GM12878 (cell line): ENCODE measurements at regions not wholly inside any gene's neighbourhood (a gene's known extent, or its start where the extent isn't known, plus 50 kb on each side); places are given as distances from the start of the nearest gene placed in this dataset.

Source experiments
- ATAC-seq: fragments of 200-7000 bp; cut with Tn5 transposase; 3 replicates; pipeline ENCODE4 v1.9.1; 2020; ENCODE audit warnings: mild to moderate bottlenecking, moderate library complexity
- BruUV-seq: library from RNA; stranded (reverse); fragments of 400-500 nt; replicated peaks from 2 replicates; lab custom pipeline; 2021; lab: Mats Ljungman, UMichigan
- CTCF ChIA-PET: fragments of 300-600 bp; sonication (Branson Sonifier 250); formaldehyde crosslinking; extraction: SDS; loops from one replicate; lab custom pipeline; 2021; ENCODE audit warnings: inconsistent platforms; lab: Yijun Ruan, JAX
- POLR2A ChIA-PET: fragments of 350-600 bp; formaldehyde crosslinking; extraction: SDS; loops from one replicate; lab custom pipeline; 2021; ENCODE audit warnings: inconsistent platforms; lab: Charles Lee
- RAD21 ChIA-PET: fragments of 300-600 bp; sonication (Branson Sonifier 250); formaldehyde crosslinking; loops from one replicate; lab custom pipeline; 2023; ENCODE audit warnings: antibody characterized with exemption; ENCODE audit not compliant: unreplicated experiment; lab: Charles Lee
- SMC1A ChIA-PET: fragments of 300-600 bp; sonication (Branson Sonifier 250); formaldehyde crosslinking; loops from one replicate; lab custom pipeline; 2023; ENCODE audit not compliant: unreplicated experiment, uncharacterized antibody; lab: Charles Lee
- DNase-seq: peaks from one replicate; pipeline ENCODE4 v3.0.0-alpha.2; 2011; ENCODE audit warnings: low read depth, low spot score
- FAIRE-seq: peaks from 3 replicates; lab custom pipeline; 2011; peaks lifted over from hg19 to GRCh38; lab: Jason Lieb, UNC
- H2AFZ ChIP-seq: 2 replicates; pipeline ENCODE4 v1.6.0; 2011; ENCODE audit warnings: low read depth, low read length, control low read depth; ENCODE audit not compliant: control insufficient read depth
- H3K27ac ChIP-seq: 2 replicates; pipeline ENCODE4 v1.5.1; 2011; ENCODE audit warnings: control low read depth; ENCODE audit not compliant: control insufficient read depth, insufficient read depth
- H3K27me3 ChIP-seq, 2 experiments: replicated peaks in 1 of 2; 2 replicates each; pipeline versions ENCODE4 v1.6.0 to v1.6.1; 2011; ENCODE audit warnings: low read length in 1 of 2; ENCODE audit not compliant: control insufficient read depth in 2 of 2, insufficient read depth in 2 of 2
- H3K36me3 ChIP-seq, 2 experiments: 2 replicates each; pipeline ENCODE4 v1.5.1; 2011; ENCODE audit warnings: low read length in 1 of 2; ENCODE audit not compliant: control insufficient read depth in 2 of 2, insufficient read depth in 2 of 2
- H3K4me1 ChIP-seq: 2 replicates; pipeline ENCODE4 v1.6.1; 2011; ENCODE audit warnings: mild to moderate bottlenecking, low read length, moderate library complexity, mixed read lengths; ENCODE audit not compliant: control insufficient read depth, insufficient read depth
- H3K4me2 ChIP-seq: 2 replicates; pipeline ENCODE4 v1.6.0; 2011; ENCODE audit warnings: control low read depth; ENCODE audit not compliant: control insufficient read depth, insufficient read depth
- H3K4me3 ChIP-seq: fragments of 200-600 bp; sonication (generic); 2 replicates; pipeline ENCODE4 v1.5.1; 2016
- H3K79me2 ChIP-seq: 2 replicates; pipeline ENCODE4 v1.6.0; 2011; ENCODE audit warnings: low read length; ENCODE audit not compliant: control insufficient read depth, insufficient read depth
- H3K9ac ChIP-seq: 2 replicates; pipeline ENCODE4 v1.8.0; 2011; ENCODE audit warnings: low read length, control low read depth, mixed read lengths; ENCODE audit not compliant: control insufficient read depth, insufficient read depth
- H3K9me3 ChIP-seq: replicated peaks from 3 replicates; pipeline ENCODE4 v1.5.1; 2011; ENCODE audit warnings: mild to moderate bottlenecking, low read length; ENCODE audit not compliant: control insufficient read depth, insufficient read depth
- H4K20me1 ChIP-seq: 2 replicates; pipeline ENCODE4 v1.6.0; 2011; ENCODE audit not compliant: control insufficient read depth, insufficient read depth
- ATF3 ChIP-seq: IDR thresholded peaks from 2 replicates; pipeline ENCODE4 v1.6.1; 2011; ENCODE audit warnings: low read depth, mild to moderate bottlenecking, low read length, moderate library complexity, borderline replicate concordance; ENCODE audit errors: extremely low read depth
- CHD2 ChIP-seq: IDR thresholded peaks from 2 replicates; pipeline ENCODE4 v1.6.1; 2011; ENCODE audit warnings: low read depth, low read length, improper control_type of control experiment, borderline replicate concordance
- E2F8 ChIP-seq: fragments of 450-650 bp; IDR thresholded peaks from 2 replicates; pipeline ENCODE4 v1.6.1; 2018; ENCODE audit warnings: mild to moderate bottlenecking, low read depth, moderate library complexity; ENCODE audit not compliant: partially characterized antibody
- HCFC1 ChIP-seq: fragments of 150-350 bp; IDR thresholded peaks from 2 replicates; pipeline ENCODE4 v1.6.1; 2014; ENCODE audit warnings: low read length
- NFYA ChIP-seq: IDR thresholded peaks from 2 replicates; pipeline ENCODE4 v1.6.1; 2011; ENCODE audit warnings: low read depth, mild to moderate bottlenecking, low read length, improper control_type of control experiment, borderline replicate concordance
- NRF1 ChIP-seq: conservative IDR thresholded peaks from 2 replicates; pipeline ENCODE4 v1.6.1; 2011; ENCODE audit warnings: mild to moderate bottlenecking, low read depth, low read length, improper control_type of control experiment
- POU2F2 ChIP-seq: IDR thresholded peaks from 3 replicates; pipeline ENCODE4 v1.6.1; 2011; ENCODE audit warnings: low read depth, mild to moderate bottlenecking, low read length, borderline replicate concordance
- SP1 ChIP-seq: IDR thresholded peaks from one replicate; pipeline ENCODE4 v1.6.1; 2011; ENCODE audit warnings: low read depth, low read length
- WRNIP1 ChIP-seq: IDR thresholded peaks from 2 replicates; pipeline ENCODE4 v1.6.1; 2011; ENCODE audit warnings: low read depth, low read length, improper control_type of control experiment, borderline replicate concordance
- ZNF384 ChIP-seq: IDR thresholded peaks from 2 replicates; pipeline ENCODE4 v1.6.1; 2012; ENCODE audit warnings: low read depth, mild to moderate bottlenecking, low read length, improper control_type of control experiment, borderline replicate concordance
- ZSCAN29 ChIP-seq: fragments of 450-650 bp; IDR thresholded peaks from 2 replicates; pipeline ENCODE4 v1.6.1; 2017; ENCODE audit warnings: mild to moderate bottlenecking, moderate library complexity
- ZZZ3 ChIP-seq: IDR thresholded peaks from 2 replicates; pipeline ENCODE4 v1.6.1; 2011; ENCODE audit warnings: low read depth; ENCODE audit not compliant: control insufficient read depth, insufficient read length
- WGBS: methylation state at CpG from one replicate; pipeline ENCODE4 v1.1.6; 2016; ENCODE audit warnings: low lambda C conversion rate; ENCODE audit not compliant: insufficient replicate concordance, insufficient coverage; ENCODE audit errors: missing lambda C conversion rate; 5-methylcytosine and 5-hydroxymethylcytosine counted together
- in situ Hi-C: fragments of 300-500 bp; cut with MboI; formaldehyde crosslinking; loops from 9 replicates; pipeline ENCODE4 v1.14.3; 2018; ENCODE audit warnings: mixed read lengths
- intact Hi-C: fragments of 100-400 bp; cut with micrococcal nuclease; formaldehyde crosslinking; loops from one replicate; pipeline ENCODE4 v1.14.2; 2022; ENCODE audit not compliant: unreplicated experiment
- TF ChIP-seq, protein P1 (sequence below): fragments of 450-650 bp; IDR thresholded peaks from 2 replicates; pipeline ENCODE4 v1.6.1; 2017; ENCODE audit warnings: borderline replicate concordance

GRCh38 chr2:21429747-21430146 lies 306.0 kb downstream of the TDRD15 start (continued):
- no peak for TF ChIP-seq ZZZ3
- TF ChIP-seq, protein P1, sequence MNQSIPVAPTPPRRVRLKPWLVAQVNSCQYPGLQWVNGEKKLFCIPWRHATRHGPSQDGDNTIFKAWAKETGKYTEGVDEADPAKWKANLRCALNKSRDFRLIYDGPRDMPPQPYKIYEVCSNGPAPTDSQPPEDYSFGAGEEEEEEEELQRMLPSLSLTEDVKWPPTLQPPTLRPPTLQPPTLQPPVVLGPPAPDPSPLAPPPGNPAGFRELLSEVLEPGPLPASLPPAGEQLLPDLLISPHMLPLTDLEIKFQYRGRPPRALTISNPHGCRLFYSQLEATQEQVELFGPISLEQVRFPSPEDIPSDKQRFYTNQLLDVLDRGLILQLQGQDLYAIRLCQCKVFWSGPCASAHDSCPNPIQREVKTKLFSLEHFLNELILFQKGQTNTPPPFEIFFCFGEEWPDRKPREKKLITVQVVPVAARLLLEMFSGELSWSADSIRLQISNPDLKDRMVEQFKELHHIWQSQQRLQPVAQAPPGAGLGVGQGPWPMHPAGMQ = no peak
- TF ChIP-seq SP1 = no peak
- no peak for TF ChIP-seq ZNF384
- no peak for TF ChIP-seq E2F8
- TF ChIP-seq, all 136 proteins: peak for 0

DNA sequence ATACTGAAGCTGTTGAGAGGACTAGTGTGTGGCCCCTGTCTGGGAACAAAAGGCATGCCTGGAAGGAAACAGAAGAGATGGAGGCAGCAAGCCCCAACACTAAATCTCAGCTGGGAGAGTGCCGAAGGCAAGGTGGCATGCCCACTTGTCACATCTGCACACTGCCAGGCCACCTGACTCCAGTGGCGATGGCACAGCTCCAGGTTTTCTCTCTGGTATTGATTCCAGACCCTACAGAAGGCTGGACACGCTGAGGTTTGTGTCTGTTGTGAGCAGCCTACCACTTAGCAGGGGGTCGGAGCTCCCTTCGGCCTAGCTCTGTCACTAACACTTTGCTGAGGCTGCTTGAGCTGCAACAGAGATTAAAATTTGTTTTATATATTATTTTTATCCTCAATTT lies 307.3 kb downstream of the TDRD15 start:
- RAD21 ChIA-PET = no interaction called here
- CTCF ChIA-PET = interaction anchor here (1.0 kb wide), 1 partner anchor 9 kb away, joined by 4 read pairs; no protein-coding TSS in a partner anchor
- no peak overlapping the region for H3K4me3 ChIP-seq
- SMC1A ChIA-PET = no interaction called here
- TF ChIP-seq NRF1 (no peak), NFYA (no peak), ATF3 (no peak), CHD2 (no peak), POU2F2 (no peak), WRNIP1 (no peak), ZSCAN29 (no peak), HCFC1 (no peak)
- FAIRE-seq (no peak), ATAC-seq (no peak), DNase-seq (no peak)
- H3K79me2 ChIP-seq = no peaks in the 10 kb centered on the region
- intact Hi-C loops = no loop called here
- no peak overlapping the region for H3K9ac ChIP-seq
- H3K27ac ChIP-seq = no peak overlapping the region
- H3K36me3 ChIP-seq = no peaks in the 10 kb centered on the region
- BruUV-seq = no TSS peak
- 40% methylated on average over 5 of the region's 5 CpGs for WGBS
- H3K4me1 ChIP-seq = no peaks in the 10 kb centered on the region
- no peak overlapping the region for H2AFZ ChIP-seq
- no peaks in the 10 kb centered on the region for H4K20me1 ChIP-seq
- in situ Hi-C loops = no loop called here
- H3K4me2 ChIP-seq = no peak overlapping the region
- POLR2A ChIA-PET = no interaction called here
- H3K27me3 ChIP-seq = no peaks in the 10 kb centered on the region
- no peaks in the 10 kb centered on the region; the same call in 2 of the 3 replicates for H3K9me3 ChIP-seq
